Hematopoietic multipotent progenitor cell (in vitro differentiated cells): ENCODE measurements at regions not wholly inside any gene's neighbourhood (a gene's known extent, or its start where the extent isn't known, plus 50 kb on each side); places are given as distances from the start of the nearest gene placed in this dataset.

Source experiments
- DNase-seq, 3 donors: peaks; one replicate each; pipeline ENCODE4 v3.0.0-alpha.2; 2011 to 2015; ENCODE audit warnings: low read depth in 2 of 3, low spot score in 2 of 3

GRCh38 chr20:57888591-57888990 is 178.8 kb upstream of the PMEPA1 start:
- DNase-seq = no peak

- no peak for DNase-seq
Measured at GRCh38 chr20:57884956-57885355, 175.1 kb upstream of the PMEPA1 start.

GRCh38 chr20:57883761-57884160 is 173.9 kb upstream of the PMEPA1 start:
- DNase-seq = no peak

- no peak for DNase-seq
Measured at GRCh38 chr20:57883224-57883623, 173.4 kb upstream of the PMEPA1 start.

GRCh38 chr20:57882451-57883161 is 172.8 kb upstream of the PMEPA1 start:
- no peak for DNase-seq

- no peak for DNase-seq
Measured at GRCh38 chr20:57881466-57882385, 171.9 kb upstream of the PMEPA1 start.

- no peak for DNase-seq
Measured at GRCh38 chr20:57880571-57880892, 170.7 kb upstream of the PMEPA1 start.

GRCh38 chr20:57879779-57880570 is 170.2 kb upstream of the PMEPA1 start:
- no peak for DNase-seq

- DNase-seq = no peak
Measured at GRCh38 chr20:57879437-57879778, 169.6 kb upstream of the PMEPA1 start.

- no peak for DNase-seq
Measured at GRCh38 chr20:57878786-57879424, 169.1 kb upstream of the PMEPA1 start.

- no peak for DNase-seq
Measured at GRCh38 chr20:57877995-57878394, 168.2 kb upstream of the PMEPA1 start.

GRCh38 chr20:57877131-57877824 is 167.5 kb upstream of the PMEPA1 start:
- DNase-seq = no peak

- no peak for DNase-seq
Measured at GRCh38 chr20:57876163-57876562, 166.3 kb upstream of the PMEPA1 start.

- no peak for DNase-seq
Measured at GRCh38 chr20:57874141-57874540, 164.3 kb upstream of the PMEPA1 start.

GRCh38 chr20:57872816-57873409 is 163.1 kb upstream of the PMEPA1 start:
- no peak for DNase-seq

- no peak for DNase-seq
Measured at GRCh38 chr20:57871237-57871632, 161.4 kb upstream of the PMEPA1 start.

- DNase-seq = no peak
Measured at GRCh38 chr20:57870597-57871236, 160.9 kb upstream of the PMEPA1 start.

GRCh38 chr20:57869951-57870315 is 160.1 kb upstream of the PMEPA1 start:
- DNase-seq = no peak

- no peak for DNase-seq
Measured at GRCh38 chr20:57869291-57869950, 159.6 kb upstream of the PMEPA1 start.
